Neural crest cell (in vitro differentiated cells): ENCODE measurements at regions not wholly inside any gene's neighbourhood (a gene's known extent, or its start where the extent isn't known, plus 50 kb on each side); places are given as distances from the start of the nearest gene placed in this dataset.

Experiments
- DNase-seq: peaks from one replicate; pipeline ENCODE4 v3.0.0; 2021; ENCODE audit warnings: low read depth, mixed read lengths, low spot score
- H3K27ac Mint-ChIP-seq: one replicate; pipeline ENCODE4 v1.8.0; 2021; ENCODE audit warnings: mild to moderate bottlenecking, mixed read lengths; ENCODE audit not compliant: unreplicated experiment
- H3K27me3 Mint-ChIP-seq: 2 replicates; pipeline ENCODE4 v1.8.0; 2021; ENCODE audit warnings: low read depth, mild to moderate bottlenecking, mixed read lengths
- H3K36me3 Mint-ChIP-seq: 2 replicates; pipeline ENCODE4 v1.8.0; 2021; ENCODE audit warnings: low read depth, mild to moderate bottlenecking, mixed read lengths
- H3K4me1 Mint-ChIP-seq: 2 replicates; pipeline ENCODE4 v1.8.0; 2021; ENCODE audit warnings: mixed read lengths
- H3K4me3 Mint-ChIP-seq: one replicate; pipeline ENCODE4 v1.8.0; 2021; ENCODE audit warnings: mild to moderate bottlenecking, mixed read lengths
- H3K9me3 Mint-ChIP-seq: 2 replicates; pipeline ENCODE4 v1.8.0; 2021; ENCODE audit warnings: mixed read lengths
- TF ChIP-seq, protein P1 (sequence below): fragments of 200-600 bp; sonication (generic); conservative IDR thresholded peaks from 2 replicates; pipeline ENCODE4 v1.5.0; 2021; ENCODE audit warnings: antibody characterized with exemption, mild to moderate bottlenecking

GRCh38 chr2:10245021-10245420, 57.7 kb upstream of the HPCAL1 start:
- TF ChIP-seq, protein P1, sequence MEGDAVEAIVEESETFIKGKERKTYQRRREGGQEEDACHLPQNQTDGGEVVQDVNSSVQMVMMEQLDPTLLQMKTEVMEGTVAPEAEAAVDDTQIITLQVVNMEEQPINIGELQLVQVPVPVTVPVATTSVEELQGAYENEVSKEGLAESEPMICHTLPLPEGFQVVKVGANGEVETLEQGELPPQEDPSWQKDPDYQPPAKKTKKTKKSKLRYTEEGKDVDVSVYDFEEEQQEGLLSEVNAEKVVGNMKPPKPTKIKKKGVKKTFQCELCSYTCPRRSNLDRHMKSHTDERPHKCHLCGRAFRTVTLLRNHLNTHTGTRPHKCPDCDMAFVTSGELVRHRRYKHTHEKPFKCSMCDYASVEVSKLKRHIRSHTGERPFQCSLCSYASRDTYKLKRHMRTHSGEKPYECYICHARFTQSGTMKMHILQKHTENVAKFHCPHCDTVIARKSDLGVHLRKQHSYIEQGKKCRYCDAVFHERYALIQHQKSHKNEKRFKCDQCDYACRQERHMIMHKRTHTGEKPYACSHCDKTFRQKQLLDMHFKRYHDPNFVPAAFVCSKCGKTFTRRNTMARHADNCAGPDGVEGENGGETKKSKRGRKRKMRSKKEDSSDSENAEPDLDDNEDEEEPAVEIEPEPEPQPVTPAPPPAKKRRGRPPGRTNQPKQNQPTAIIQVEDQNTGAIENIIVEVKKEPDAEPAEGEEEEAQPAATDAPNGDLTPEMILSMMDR: no peak
- no peaks in the 10 kb centered on the region for H3K27me3 Mint-ChIP-seq
- H3K4me3 Mint-ChIP-seq: no peak overlapping the region
- H3K27ac Mint-ChIP-seq: no peak overlapping the region
- peaks cover 1% of the 10 kb centered on the region for H3K36me3 Mint-ChIP-seq
- H3K9me3 Mint-ChIP-seq: no peaks in the 10 kb centered on the region
- no peaks in the 10 kb centered on the region for H3K4me1 Mint-ChIP-seq
- no peak for DNase-seq

- Mint-ChIP-seq H3K27me3 (peaks cover under 1% of the 10 kb centered on the region), H3K27ac (no peak overlapping the region), H3K36me3 (peaks cover 4% of the 10 kb centered on the region), H3K9me3 (peaks cover 3% of the 10 kb centered on the region), H3K4me1 (no peaks in the 10 kb centered on the region), H3K4me3 (no peak overlapping the region)
- no peak for DNase-seq
- TF ChIP-seq, protein P1: no peak
Observed at GRCh38 chr2:10245661-10246060, 57.0 kb upstream of the HPCAL1 start.

- no peak overlapping the region for H3K4me3 Mint-ChIP-seq
- peaks cover 4% of the 10 kb centered on the region for H3K36me3 Mint-ChIP-seq
- DNase-seq: no peak
- H3K27me3 Mint-ChIP-seq: peaks cover 2% of the 10 kb centered on the region
- H3K4me1 Mint-ChIP-seq: no peaks in the 10 kb centered on the region
- peaks cover 7% of the 10 kb centered on the region for H3K9me3 Mint-ChIP-seq
- TF ChIP-seq, protein P1: no peak
- H3K27ac Mint-ChIP-seq: no peak overlapping the region
Observed at GRCh38 chr2:10246370-10246769, 56.3 kb upstream of the HPCAL1 start.

DNA sequence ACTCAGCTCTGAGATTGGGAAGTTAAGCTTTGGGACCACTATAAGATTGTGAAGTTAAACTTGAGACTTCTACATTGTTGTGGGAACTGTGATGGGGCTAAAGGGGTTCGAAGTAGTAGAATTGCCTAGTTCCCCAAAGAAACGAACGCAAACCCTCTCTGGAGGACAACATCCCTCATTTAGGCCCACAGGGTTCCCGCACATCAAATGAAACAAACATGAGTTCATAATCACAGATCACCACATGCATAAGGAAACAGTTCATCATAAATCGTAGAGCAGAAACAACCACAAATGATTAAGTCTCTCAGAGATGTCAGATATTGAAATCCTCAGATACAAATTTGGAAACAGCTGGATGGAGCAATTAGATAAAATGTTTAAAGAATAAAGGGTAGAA, 55.9 kb upstream of the HPCAL1 start:
- Mint-ChIP-seq H3K4me3 (no peak overlapping the region), H3K36me3 (peaks cover 6% of the 10 kb centered on the region), H3K27me3 (peaks cover 2% of the 10 kb centered on the region), H3K4me1 (no peaks in the 10 kb centered on the region), H3K27ac (no peak overlapping the region), H3K9me3 (peaks cover 7% of the 10 kb centered on the region)
- no peak for DNase-seq
- TF ChIP-seq, protein P1: no peak

DNA sequence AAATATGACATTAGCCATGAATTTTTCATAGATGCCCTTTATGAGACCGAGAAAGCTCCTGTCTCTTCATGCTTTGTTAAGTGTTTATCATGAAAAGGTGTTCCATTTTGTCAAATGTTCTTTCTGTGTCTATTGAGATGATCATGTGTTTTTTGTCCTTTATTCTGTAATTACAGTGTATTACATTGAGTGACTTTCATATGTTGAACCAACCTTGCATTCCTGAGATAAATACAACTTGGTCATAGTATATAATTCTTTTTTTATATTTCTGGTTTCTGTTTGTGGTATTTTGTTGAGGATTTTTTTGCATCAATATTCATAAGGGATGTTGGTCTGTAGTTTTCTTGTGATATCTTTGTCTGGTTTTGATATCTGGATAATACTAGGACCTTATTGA, 52.9 kb upstream of the HPCAL1 start:
- no peaks in the 10 kb centered on the region for H3K4me1 Mint-ChIP-seq
- H3K27ac Mint-ChIP-seq: no peak overlapping the region
- no peak for DNase-seq
- H3K27me3 Mint-ChIP-seq: peaks cover 2% of the 10 kb centered on the region
- H3K9me3 Mint-ChIP-seq: peaks cover 7% of the 10 kb centered on the region
- H3K36me3 Mint-ChIP-seq: peaks cover 6% of the 10 kb centered on the region
- H3K4me3 Mint-ChIP-seq: no peak overlapping the region
- TF ChIP-seq, protein P1: no peak

DNA sequence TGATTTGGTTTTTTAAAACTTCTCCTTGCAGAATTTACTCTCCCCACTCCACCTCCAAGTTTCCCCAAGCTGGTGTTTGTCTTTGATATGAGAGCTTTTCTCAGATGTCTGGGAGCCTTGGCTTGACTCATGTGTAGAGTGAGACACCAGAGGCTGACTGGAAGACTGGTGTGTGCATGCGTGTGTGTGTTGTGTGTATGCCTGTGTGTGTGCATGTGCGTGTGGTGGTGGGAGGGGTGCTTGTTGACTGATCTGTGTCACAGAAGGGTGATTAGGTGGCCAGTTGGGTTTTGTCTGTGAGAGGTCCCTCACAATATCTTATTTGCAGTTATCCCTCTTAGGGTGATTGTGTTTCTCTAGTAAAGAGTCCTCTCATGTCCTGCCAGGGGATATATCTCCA, 50.5 kb upstream of the HPCAL1 start:
- DNase-seq: no peak
- H3K4me3 Mint-ChIP-seq: no peak overlapping the region
- H3K9me3 Mint-ChIP-seq: peaks cover 7% of the 10 kb centered on the region
- peaks cover 6% of the 10 kb centered on the region for H3K36me3 Mint-ChIP-seq
- no peak overlapping the region for H3K27ac Mint-ChIP-seq
- TF ChIP-seq, protein P1: no peak
- H3K4me1 Mint-ChIP-seq: no peaks in the 10 kb centered on the region
- H3K27me3 Mint-ChIP-seq: peaks cover 2% of the 10 kb centered on the region
